ENCODE measurements at regions not wholly inside any gene's neighbourhood (a gene's known extent, or its start where the extent isn't known, plus 50 kb on each side); places are given as distances from the start of the nearest gene placed in this dataset.
A peak's percentile ranks its signal among the peaks of the same experiment; 100 is the strongest.

DNA sequence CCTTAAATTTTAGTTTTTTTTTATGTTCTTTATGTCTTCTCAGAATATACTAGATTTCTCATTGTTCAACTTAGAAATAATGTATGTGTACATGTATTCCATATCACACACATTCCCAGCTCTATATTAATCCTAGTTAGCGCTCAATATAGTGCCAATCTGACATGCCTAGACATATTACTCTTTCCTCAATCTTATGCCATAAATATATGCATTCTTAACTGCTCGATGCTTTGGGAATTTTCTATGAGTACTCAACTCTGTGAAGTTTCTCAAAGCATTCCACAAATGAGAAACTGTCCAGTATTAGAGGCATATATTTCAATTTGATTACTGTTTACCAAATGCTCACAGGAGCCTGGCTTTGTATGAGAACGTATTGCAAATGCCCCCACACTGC is 231.2 kb upstream of the VEGFC start:
- peaks cover 18% of the 10 kb centered on the region for H3K36me3 Mint-ChIP-seq (ENCODE audit: low read depth)
- TF ChIP-seq, protein P1, sequence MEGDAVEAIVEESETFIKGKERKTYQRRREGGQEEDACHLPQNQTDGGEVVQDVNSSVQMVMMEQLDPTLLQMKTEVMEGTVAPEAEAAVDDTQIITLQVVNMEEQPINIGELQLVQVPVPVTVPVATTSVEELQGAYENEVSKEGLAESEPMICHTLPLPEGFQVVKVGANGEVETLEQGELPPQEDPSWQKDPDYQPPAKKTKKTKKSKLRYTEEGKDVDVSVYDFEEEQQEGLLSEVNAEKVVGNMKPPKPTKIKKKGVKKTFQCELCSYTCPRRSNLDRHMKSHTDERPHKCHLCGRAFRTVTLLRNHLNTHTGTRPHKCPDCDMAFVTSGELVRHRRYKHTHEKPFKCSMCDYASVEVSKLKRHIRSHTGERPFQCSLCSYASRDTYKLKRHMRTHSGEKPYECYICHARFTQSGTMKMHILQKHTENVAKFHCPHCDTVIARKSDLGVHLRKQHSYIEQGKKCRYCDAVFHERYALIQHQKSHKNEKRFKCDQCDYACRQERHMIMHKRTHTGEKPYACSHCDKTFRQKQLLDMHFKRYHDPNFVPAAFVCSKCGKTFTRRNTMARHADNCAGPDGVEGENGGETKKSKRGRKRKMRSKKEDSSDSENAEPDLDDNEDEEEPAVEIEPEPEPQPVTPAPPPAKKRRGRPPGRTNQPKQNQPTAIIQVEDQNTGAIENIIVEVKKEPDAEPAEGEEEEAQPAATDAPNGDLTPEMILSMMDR (IDR thresholded peaks at IDR 0.05), result no peak
- no peaks in the 10 kb centered on the region for H3K4me1 Mint-ChIP-seq (ENCODE audit: low read depth)

DNA sequence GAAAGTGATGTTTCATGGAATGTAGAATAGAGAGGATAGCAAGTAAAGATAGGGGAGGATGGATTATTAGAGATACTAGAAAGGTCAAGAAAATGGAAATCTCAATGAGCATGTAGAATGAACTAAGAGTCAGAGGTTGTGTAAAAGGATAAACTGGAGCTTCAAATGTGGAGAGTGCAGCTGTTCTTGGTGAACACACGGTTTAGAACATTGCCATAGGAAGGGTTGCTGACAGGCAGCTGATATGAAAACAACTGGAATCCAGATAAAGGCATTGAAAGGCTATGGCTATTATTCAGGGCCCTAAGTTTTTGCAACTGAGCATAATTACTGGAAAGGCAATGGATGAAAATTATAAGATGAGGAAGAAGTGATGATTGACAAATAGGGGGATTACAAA is 239.6 kb upstream of the VEGFC start:
- DNase-seq (ENCODE audit: low spot score), result no peak
- Mint-ChIP-seq H3K27ac (ENCODE audit: unreplicated experiment) (no peak overlapping the region), H3K4me3 (ENCODE audit: unreplicated experiment) (no peak overlapping the region), H3K4me1 (ENCODE audit: low read depth) (no peaks in the 10 kb centered on the region), H3K27me3 (ENCODE audit: low read depth) (no peaks in the 10 kb centered on the region), H3K36me3 (ENCODE audit: low read depth) (no peaks in the 10 kb centered on the region), H3K9me3 (ENCODE audit: low read depth) (no peaks in the 10 kb centered on the region)
- TF ChIP-seq, protein P1 (IDR thresholded peaks at IDR 0.05), result no peak

More for the DNA sequence above, 231.2 kb upstream of the VEGFC start:
- Mint-ChIP-seq H3K9me3 (ENCODE audit: low read depth) (peaks cover 30% of the 10 kb centered on the region), H3K27ac (ENCODE audit: unreplicated experiment) (no peak overlapping the region), H3K4me3 (ENCODE audit: unreplicated experiment) (no peak overlapping the region), H3K27me3 (ENCODE audit: low read depth) (no peaks in the 10 kb centered on the region)
- DNase-seq (ENCODE audit: low spot score), result no peak

GRCh38 chr4:177033135-177033534 is 240.4 kb upstream of the VEGFC start:
- Mint-ChIP-seq H3K36me3 (ENCODE audit: low read depth) (no peaks in the 10 kb centered on the region), H3K9me3 (ENCODE audit: low read depth) (peaks cover 3% of the 10 kb centered on the region), H3K27me3 (ENCODE audit: low read depth) (no peaks in the 10 kb centered on the region), H3K27ac (ENCODE audit: unreplicated experiment) (no peak overlapping the region), H3K4me3 (ENCODE audit: unreplicated experiment) (no peak overlapping the region), H3K4me1 (ENCODE audit: low read depth) (no peaks in the 10 kb centered on the region)
- TF ChIP-seq, protein P1 (IDR thresholded peaks at IDR 0.05), result peak; percentile 45
- DNase-seq (ENCODE audit: low spot score), result no peak

DNA sequence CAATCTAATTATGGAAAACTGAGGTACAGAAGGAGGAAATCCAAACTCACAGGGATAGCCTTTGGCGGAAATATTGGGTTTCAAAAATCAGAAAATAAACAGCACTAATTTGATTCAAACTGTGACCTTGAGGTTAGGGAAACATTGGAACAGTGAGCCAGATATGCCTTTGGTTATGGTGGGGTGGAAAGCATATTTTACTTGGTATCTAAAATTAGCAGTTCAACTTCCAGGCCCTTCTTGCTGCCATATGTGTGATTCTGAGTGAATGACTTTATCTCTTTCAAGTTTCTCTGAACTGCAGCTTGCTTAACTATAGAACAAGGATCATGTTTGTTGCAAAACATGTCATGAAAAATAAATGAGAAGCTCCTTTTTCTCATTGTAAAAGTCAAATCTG is 240.9 kb upstream of the VEGFC start:
- Mint-ChIP-seq H3K9me3 (ENCODE audit: low read depth) (peaks cover 3% of the 10 kb centered on the region), H3K4me1 (ENCODE audit: low read depth) (no peaks in the 10 kb centered on the region), H3K27me3 (ENCODE audit: low read depth) (no peaks in the 10 kb centered on the region), H3K4me3 (ENCODE audit: unreplicated experiment) (no peak overlapping the region), H3K27ac (ENCODE audit: unreplicated experiment) (no peak overlapping the region), H3K36me3 (ENCODE audit: low read depth) (no peaks in the 10 kb centered on the region)
- no peak for DNase-seq (ENCODE audit: low spot score)
- TF ChIP-seq, protein P1 (IDR thresholded peaks at IDR 0.05), result no peak

DNA sequence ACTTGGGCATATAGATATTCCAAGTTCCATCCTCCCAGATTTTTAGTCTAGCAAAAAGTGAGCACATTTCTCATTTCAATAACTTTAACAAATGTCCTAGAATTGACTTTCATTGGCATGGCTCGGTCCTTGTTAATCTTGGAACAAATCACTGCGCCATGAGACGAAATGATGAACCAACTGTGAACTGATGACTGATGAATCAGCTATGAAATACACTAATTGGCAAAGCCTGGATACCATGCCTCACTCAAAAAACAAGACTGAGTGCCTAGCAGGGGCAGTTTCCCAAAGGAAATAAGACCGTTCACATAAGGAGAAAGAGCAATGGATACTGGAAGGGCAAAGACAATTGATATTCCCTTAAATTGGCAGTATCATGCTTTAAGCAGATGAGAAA is 248.6 kb upstream of the VEGFC start:
- no peaks in the 10 kb centered on the region for H3K36me3 Mint-ChIP-seq (ENCODE audit: low read depth)
- no peak overlapping the region for H3K4me3 Mint-ChIP-seq (ENCODE audit: unreplicated experiment)
- H3K27me3 Mint-ChIP-seq (ENCODE audit: low read depth), result no peaks in the 10 kb centered on the region
- H3K4me1 Mint-ChIP-seq (ENCODE audit: low read depth), result no peaks in the 10 kb centered on the region
- TF ChIP-seq, protein P1 (IDR thresholded peaks at IDR 0.05), result no peak
- no peak for DNase-seq (ENCODE audit: low spot score)
- H3K27ac Mint-ChIP-seq (ENCODE audit: unreplicated experiment), result no peak overlapping the region
- peaks cover 3% of the 10 kb centered on the region for H3K9me3 Mint-ChIP-seq (ENCODE audit: low read depth)
